Limb (tissue), 2 donors: ENCODE measurements at regions not wholly inside any gene's neighbourhood (a gene's known extent, or its start where the extent isn't known, plus 50 kb on each side); places are given as distances from the start of the nearest gene placed in this dataset.
"Not testable (repeated sequence)": the region's sequence is repeated elsewhere in the genome, so short reads cannot be mapped to it uniquely, and the experiment has no call there.

ENCODE experiments used
- DNase-seq, 2 donors: peaks; one replicate each; pipeline ENCODE4 v3.0.0-alpha.2; 2016; ENCODE audit errors: extremely low spot score in 2 of 2

DNA sequence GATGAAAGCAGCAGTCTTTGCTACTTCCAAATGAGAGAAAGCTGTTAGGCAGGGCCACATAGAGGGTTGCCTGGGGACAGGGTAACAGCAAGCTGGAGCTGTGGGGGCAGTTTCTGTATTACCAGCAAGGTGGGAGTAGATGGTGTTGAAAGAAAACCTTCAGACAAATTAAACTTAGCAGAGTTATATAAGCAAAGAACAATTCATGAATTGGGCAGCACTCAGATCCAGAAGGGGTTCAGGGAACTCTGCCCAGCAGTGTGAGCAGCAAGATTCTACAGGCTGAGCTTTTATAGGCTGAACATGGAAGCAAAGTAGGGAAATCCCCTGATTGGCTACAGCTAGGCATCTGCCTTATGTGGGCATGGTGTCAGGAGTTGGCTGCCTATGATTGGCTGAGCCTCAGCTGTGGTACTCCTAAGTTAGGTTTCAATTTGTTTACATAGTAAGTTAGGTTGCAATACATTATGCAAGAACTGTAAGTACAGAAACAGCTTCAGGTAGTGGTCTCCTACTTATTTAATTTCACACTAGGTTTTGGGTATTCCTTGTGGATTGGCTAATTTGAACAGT lies 64.1 kb upstream of the TMPRSS2 start:
- no peak for DNase-seq

DNA sequence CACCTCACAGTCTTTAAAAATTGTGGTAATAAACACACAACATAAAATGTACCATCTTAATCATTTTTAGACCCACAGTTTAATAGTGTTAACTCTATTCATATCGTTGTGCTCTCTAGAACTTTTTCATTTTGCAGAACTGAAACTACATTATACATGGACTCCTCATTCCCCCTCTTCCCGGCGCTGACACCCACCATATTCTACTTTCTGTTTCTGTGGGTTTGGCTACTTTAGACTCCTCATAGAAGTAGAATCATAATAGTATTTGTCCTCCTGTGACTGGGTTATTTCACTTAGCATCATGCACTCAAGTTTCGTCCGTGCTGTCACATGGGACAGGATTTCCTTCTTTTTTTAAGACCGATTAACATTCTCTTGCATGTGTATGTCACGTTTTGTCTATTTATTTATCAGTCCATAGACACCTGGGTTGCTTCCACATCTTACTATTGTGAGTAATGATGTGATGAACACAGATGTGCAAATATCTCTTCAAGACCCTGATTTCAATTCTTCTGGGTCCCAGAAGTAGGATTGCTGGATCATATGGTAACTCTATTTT lies 62.9 kb upstream of the TMPRSS2 start:
- DNase-seq = no peak

DNA sequence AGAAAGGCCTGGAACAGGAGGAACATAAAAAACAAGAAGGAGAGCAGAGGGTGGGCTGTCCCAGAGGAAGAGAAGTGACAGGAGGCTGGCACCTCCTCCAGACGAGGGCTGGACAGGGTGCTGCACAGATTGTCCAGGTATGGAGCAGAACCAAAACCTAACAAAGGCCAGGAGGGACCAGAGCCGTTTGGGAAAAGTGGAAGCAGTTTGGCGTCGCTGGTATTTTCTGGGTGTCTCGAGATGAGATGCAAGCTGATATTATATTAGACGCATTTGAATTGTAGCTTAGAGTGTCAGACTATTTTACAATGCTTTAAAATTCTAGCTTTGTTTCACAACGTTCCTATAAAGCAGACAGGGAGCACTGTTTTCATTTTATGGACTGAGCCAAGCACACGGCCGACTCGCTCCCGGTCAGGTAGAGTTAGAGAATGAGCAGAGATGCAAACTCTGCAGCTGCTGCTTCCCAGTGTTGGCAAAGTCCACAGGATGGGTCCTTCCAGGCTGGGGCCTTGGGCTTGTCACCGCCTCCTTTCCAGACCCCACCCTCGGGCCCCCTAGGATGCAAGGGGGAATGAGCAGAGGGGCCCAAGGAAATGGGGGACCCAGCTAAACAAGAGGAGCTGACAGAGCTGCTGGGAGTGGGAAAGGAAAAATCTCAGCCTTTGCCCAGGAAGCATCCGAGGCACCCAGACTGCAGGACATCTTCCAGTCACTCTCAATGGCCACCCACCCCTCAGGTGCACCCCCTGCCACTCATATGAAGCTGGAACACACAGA lies 60.8 kb upstream of the TMPRSS2 start:
- no peak for DNase-seq

DNA sequence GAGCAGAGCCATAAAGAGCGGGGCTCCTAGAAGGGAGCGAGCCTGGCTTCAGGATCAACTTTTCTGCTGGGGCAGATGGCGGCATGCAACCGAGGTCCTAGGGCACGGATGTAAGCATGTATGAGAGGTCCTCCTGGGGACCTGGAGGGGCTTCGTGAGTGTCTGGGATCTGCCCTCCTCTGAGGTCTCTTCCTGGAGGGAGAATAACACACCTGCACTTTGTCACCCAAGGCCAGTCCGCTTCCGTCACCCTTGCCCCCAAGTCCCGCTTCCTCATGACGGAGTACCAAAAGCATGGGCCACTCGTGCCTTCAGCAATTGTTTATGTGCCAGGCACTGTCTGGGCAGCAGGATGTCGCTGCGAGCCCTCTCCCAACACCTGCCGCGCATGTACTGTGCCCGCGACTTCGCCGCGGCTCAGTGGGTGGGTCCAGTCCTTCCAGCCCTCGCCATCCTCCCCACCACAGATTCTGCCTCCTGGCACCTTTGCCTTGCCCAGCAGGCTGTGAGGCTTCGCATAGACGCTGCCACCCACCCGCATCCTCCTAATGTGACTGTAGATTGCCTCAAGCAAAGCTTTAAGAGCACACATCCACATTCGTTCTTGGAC lies 60.0 kb upstream of the TMPRSS2 start:
- DNase-seq = no peak

DNA sequence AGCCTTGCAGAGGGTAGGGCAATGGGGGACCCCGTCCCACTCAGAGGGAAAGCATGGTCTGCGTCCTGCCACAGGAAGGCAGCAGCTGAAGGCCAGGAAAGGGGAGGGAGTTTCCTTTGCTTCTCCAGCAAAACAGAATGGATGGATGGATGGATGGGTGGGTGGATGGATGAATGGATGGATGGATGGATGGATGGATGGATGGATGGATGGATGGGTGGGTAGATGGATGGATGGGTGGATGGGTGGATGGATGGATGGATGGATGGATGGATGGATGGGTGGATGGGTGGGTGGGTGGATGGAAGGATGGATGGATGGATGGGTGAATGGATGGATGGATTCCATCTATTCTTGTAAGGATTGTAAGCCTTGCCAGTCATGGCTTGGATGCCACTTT lies 59.3 kb upstream of the TMPRSS2 start:
- DNase-seq = not testable (repeated sequence)

DNA sequence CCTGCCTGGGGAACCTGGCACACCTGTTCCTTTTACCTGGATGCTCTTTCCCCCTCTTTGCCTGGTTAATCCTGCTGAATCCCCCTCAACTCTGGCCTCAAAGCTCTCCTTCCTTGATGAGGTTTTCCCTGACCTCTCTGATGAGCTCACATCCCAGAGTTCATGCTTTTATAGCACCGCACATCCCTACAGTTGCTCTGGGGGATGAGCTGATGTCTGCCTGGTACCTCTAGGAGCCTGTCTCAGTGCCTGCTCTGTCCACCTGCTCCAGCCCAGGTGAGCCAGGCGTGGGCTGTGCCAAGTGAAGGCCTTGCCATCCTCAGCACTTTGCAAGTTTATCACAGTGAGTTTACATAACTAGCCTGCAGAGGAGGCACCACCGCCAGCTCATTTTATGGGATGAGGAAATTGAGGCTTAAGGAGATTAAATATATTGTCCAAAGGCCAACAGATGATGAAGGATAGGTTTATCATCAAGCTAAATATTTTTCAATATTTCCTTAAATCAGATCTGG lies 58.6 kb upstream of the TMPRSS2 start:
- DNase-seq = no peak

DNA sequence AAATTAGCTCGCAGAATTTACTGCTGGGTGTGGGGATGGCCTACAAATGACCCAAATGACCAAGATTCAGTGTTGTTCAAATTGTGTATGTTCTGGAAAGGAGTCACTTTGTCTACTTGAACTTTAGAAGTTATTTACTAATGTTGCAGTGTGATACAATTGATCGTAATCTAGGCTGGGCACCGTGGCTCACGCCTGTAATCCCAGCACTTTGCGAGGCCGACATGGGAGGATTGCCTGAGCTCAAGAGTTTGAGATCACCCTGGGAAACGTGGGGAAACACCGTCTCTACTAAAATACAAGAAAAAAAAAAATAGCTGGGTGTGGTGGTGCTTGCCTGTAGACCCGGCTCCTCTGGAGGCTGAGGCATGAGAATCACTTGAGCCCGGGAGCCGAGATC lies 57.6 kb upstream of the TMPRSS2 start:
- DNase-seq = no peak

DNA sequence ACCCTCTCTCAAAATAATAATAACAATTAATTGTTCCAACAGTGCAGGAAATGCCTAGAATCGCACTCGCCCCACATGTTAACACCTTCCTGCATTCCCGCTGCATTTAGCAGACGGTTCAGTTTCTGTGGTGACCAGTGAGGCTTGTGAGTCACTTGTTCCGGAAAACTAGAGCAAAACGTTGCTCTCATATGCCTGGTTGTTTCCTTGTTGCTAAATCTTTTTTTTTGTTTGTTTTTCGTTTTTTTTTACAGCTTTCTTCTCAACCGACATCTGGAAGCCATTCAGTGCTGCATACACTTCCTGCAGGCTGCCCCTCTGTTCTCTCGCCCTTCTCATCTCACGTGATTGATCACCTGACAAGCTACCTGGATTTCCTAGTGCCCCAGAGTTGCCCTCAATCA lies 56.9 kb upstream of the TMPRSS2 start:
- DNase-seq = peak in 1 of 2 donors; percentile 6

DNA sequence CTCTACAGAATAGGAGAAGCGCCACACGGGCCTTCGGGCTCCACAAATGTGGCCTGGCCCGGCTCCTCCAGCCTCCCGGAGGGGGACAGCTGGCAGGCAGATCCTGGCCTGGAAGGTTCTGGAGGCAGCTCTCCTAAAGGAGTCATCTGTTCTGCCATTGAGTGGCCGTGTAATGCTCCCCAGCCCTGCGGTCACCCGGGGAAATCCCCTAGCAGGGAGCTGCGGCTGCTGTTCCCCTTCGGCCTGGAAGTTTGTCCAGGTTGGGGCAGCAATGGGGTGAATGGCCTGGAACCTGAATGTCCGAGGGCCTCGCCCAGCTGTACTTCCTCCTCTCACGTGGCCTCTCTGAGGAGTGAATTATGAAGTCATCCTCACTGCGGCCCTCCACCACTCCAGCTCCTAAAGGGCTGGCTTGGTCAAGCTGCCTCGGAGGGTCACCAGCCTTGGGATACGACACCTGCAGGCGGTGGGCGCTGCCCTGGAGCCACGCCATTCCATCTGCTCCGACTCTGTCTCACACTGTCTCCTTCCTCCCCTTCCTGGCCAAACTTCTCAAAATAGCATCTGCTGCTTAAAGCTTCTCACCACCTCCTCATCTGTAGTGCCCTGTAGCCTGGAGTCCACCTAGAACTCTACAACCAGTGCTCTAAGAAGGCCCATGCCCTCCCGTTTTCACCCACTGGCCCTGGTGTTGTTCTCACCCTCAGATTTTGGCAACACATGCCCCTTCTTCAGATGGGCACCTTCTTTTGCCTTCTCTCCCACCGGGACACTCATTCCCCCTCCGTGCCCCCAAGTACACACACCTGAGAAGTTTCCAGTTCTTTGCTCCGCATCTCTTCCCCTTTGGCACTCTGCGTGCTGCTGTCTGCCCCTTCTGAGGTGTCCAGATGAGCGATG lies 54.4 kb upstream of the TMPRSS2 start:
- DNase-seq = no peak

DNA sequence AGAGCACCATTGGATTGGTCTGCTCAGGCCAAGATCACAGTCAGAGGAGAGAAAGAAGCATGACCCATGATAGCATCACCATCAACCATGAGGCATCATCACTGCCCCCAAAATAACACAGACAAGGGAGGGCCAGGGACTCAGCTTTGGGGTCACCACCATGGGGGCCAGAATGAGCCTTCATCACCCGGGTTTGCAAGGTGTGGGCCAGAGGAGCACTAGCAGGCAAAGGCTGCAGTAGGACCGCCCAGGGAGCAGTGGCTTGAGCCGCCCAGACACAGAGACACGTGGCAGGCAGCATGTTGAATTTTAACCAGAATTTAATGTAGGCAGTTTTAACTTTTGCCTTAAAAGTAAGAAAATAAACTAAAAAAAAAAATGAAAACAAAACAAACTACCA lies 53.7 kb upstream of the TMPRSS2 start:
- DNase-seq = no peak

DNA sequence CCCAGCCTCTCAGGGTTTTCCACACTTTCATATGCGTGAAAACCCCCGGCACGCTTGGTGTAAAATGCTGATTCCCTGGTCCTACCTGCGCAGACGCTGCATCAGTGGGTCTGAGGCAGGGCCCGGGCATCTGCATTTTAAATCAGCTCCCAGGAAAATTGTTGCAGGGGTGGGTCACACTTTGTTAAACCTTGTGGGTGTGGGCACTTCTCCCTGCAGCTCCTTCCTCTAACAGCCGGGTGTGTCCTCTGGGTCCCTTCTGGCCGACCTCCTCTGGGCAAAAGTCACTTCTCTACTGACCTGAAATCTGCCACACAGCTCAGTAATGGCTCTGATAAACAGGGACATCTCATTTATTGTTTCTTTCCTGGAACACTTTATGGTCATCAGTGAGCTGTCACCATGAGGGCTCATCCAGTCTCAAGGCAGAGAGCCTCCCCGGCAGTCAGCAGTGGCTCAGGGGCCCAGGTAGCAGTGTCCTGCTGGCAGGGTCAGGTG lies 52.8 kb upstream of the TMPRSS2 start:
- DNase-seq = no peak

DNA sequence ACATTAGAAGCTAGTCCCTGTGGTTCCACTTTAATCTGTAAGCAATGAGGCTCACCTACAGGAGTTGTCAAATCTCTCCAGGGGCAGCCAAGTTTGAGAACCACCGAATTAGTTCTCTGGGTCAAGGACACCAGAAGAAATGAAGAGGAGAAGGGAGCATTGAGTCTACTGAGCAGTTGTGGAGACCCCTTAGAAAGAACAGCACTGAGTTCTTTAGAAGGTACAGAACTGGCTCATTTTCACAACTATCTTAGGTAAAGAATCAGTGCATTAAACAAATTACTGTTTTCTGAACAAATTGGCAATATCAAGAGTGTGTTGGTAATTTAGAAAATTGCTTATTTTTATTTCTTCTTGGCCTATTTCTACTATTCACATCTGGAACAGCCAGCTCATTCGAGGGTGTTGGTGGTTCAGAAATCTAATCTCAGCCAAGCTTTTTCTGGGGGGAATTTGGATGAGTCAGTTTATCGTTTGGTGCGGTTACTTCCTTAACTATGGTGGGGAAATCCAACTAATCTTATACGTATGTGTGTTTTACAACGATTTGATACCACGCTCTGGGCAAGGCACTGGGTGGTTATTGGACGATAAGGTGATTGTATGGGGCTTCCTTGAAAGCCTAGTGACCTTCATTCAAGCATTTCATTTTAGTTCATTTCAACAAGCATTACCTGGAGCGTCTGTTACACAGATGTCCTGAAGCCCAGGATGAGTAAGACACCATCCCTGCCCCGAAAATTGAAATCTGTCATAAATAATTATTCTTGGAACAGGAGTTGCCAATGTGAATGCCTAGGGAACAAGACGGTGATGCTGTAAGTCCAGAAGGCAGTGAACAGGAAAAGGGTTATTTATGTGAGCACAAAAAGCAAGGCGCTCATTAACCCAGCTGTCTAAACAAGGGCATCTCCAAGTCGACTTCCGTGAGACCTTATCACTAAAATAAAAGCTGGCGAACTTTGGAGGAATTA lies 52.0 kb upstream of the TMPRSS2 start:
- no peak for DNase-seq

DNA sequence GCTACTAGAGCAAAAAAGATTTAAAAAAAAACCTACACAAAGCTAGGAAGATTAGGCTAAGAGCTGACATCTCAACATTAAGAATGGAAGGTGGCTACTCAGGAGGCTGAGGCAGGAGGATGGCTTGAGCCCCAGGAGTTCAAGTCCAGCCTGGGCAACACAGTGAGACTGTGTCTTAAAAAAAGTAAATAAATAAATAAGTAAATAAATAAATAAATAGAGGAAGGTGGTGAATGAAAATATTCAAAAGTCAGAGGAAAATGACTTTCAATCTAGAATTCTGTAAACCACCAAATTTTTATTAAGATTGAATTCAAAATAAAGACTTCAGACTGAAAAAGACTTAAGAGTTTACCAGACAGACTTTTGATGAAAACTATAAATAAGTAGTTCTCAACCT lies 50.9 kb upstream of the TMPRSS2 start:
- no peak for DNase-seq

DNA sequence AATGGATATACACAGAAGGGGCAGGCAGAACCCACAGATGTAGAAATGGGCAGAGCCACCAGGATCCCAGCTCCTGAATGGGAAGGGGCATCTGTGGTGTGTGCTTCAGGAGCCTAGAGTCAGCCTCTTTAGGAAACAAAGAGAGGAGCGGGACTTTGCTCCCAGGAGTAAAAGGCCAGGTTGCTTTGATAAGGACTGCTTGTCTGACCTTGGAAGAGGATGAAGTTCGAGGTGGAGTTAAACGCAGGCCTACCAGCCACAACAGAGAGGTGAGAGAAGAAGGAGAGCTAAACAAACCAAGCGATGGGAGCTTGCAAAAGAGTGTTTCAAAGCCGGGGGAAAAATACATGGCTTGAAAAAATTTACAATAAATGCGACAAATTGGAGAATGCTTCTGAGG lies 49.9 kb upstream of the TMPRSS2 start:
- DNase-seq = no peak
